HG03095 (cell line): ENCODE measurements at regions not wholly inside any gene's neighbourhood (a gene's known extent, or its start where the extent isn't known, plus 50 kb on each side); places are given as distances from the start of the nearest gene placed in this dataset.
"Not testable (repeated sequence)": the region's sequence is repeated elsewhere in the genome, so short reads cannot be mapped to it uniquely, and the experiment has no call there.

Experiments
- ATAC-seq: cut with Tn5 transposase; IDR thresholded peaks from one replicate; pipeline ENCODE4 v1.9.1; 2021; ENCODE audit warnings: moderate library complexity; ENCODE audit not compliant: unreplicated experiment

DNA sequence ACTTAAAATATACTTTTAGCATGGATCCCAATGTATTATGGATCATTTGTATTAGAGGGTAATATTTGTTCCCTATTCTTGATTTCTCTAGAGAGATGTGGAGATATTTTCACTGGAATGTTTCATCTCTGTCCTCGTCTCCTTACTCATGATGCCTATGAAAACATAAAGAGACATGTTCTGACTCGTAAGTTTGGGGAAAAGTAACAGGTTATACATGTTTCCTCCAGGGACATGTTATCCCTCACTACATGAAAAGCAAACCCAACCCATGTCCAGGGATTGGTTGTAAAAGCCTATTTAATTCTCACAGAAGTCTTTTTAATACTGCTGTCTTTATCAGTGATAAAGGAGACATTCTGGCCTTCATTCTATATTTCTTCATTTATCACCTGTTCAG lies 621.4 kb downstream of the GABRG1 start:
- ATAC-seq, result no peak

DNA sequence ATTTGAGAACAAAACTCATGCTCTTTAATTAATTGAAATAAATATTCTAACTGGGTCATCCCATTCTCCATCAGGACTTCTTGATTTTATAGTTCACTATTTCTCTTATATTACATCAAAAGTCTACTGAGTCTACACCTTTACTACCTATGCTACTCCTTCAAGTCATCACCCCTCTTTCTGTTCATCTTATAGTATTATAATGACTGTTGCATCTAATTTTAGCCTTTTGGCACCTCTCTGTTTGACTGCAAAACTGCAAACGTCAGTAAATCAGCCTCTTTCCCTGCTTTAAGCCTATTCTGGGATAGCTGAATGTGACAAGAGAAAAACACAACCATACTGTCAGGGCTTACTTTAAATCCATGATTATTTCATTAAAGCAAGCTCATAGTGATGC lies 639.1 kb downstream of the GABRG1 start:
- no peak for ATAC-seq

DNA sequence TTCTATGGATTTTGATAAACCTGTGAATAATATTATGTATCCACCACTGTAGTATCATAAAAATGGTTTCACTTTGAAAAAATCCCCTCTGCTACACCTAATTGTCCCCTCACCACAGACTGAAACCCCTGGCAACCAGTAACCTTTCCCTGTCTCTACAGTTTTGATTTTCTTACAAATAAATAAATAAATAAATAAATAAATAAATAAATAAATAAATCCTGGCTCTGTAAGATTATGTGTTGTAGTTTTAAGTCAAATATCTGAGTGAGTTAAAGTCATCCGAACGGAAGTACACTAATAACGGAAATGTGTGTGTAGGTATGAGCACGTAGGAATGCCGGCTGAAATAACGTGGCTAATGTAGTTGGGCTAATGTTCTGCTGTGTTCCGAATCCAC lies 641.5 kb downstream of the GABRG1 start:
- ATAC-seq, result no peak

DNA sequence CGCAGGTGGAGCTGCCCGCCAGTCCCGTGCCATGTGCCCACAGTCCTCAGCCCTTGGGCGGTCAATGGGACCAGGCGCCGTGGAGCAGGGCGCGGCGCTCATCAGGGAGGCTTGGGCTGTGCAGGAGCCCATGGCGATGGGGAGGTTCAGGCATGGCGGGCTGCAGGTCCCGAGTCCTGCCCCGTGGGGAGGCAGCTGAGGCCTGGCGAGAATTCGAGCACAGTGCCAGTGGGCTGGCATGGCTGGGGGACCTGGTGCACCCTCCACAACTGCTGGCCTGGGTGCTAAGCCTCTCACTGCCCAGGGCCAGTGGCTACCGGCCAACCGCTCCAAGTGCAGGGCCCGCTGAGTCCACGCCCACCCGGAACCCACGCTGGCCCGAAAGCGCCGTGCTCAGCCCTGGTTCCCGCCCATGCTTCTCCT lies 646.5 kb downstream of the GABRG1 start:
- no peak for ATAC-seq

DNA sequence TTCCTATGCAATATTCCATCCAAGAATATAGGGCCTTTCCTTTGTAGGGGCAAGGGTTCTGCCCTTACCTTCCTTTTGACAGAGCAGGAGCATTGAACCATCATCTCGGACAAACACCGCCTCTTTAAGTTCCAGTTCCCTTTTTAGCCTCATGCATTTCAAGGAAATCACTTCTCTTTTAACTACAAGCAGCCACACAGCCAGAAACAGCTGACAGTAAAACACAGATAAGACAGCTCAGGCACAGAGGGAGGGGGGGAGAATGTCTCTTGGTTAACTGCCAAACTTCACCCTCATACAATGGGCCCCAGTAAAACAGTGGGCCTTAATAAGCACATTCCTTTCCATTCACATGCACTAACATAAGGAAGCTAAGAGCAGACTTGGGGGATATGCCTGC lies 648.3 kb downstream of the GABRG1 start:
- no peak for ATAC-seq

DNA sequence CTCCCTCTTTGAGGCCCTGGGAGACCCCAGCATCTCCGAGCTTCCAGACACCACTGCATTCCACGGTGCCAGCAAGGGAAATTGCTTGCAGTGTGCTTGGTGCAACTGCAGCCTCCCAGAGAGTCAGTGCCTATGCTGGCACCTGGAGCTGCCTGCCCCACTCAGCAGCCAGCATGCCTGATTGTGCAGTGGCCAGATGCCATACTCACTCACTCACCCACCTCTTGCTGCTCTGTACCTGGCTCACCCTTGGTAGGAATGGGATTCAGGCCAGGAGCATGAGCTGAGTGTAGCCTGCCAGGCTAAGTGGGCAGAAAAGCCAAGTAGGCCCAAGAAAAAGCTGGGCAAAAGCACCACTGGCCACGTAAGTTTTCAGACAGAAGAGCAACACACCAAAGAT lies 651.4 kb downstream of the GABRG1 start:
- ATAC-seq, result no peak

DNA sequence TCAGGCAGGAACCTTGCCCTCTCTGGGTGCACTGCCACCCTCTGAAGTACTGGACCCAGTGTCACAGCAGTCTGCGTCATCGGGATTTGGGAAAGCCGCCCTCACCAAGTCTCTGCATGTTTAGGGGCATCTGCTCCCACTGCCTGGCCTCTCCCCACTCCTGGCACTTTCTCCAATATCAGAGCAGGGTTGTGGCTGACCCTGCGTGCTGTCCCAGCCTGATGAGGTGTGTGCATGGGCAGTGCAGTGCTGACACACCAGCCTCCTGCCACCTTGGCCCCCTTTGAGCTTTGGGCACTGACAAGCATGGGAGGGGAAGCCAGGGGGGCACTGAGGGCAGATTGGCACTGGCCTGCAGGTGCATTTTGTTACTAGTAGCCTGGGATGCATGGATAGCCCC lies 652.5 kb downstream of the GABRG1 start:
- no peak for ATAC-seq

DNA sequence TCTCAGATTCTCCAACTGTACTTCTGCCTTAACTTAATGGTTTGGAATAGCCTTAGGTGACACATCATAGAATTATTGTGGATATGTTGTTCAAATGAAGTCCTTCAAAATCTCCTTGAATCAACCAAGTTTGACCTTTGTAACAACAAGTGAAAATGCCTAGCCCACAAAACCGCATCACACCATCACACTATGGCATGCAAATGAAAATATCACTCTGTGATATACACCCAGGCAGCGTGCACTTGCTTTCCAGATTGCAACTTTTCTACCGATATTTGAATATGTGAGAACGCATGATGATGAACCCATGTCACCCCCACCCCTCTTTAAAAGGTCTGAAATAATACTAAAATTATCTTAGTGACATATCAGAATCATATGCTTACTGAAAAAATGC lies 656.7 kb downstream of the GABRG1 start:
- ATAC-seq, result no peak

DNA sequence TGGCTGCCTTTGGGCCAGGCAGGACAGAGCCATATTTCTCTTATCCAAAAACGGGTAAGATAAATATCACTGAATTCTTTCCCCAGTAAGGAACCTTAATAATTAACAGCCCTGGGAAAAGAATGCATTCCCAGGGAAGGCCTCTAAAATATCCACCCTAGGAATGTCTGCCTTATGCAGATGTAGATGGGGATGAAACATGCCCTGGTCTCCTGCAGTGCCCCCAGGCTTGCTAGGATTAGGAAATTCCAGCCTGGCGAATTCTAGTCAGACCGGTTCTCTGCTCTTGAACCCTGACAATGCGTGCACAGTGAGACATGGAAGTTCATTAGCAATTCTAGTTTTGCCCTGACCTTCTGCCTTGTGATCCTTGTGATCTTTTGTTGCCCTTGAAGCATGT lies 663.7 kb downstream of the GABRG1 start:
- not testable (repeated sequence) for ATAC-seq

DNA sequence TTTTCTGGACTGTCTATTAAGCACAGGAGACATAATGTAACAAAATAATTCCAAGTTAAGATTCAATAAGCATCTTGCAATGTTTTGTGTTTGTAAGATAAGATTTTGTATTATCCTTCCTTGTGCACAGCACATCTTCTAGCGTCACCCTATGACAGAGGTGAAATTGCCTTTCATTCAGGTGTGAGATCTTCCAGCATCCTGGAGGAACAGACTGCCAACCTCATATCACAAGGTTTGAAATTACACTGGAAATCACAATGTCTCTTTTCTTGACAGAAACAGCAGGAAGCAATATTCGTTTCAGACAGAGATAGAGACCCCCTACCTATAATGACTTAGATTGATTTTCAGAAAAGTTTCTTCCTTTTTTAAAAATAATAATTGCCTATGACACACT lies 668.6 kb downstream of the GABRG1 start:
- no peak for ATAC-seq

DNA sequence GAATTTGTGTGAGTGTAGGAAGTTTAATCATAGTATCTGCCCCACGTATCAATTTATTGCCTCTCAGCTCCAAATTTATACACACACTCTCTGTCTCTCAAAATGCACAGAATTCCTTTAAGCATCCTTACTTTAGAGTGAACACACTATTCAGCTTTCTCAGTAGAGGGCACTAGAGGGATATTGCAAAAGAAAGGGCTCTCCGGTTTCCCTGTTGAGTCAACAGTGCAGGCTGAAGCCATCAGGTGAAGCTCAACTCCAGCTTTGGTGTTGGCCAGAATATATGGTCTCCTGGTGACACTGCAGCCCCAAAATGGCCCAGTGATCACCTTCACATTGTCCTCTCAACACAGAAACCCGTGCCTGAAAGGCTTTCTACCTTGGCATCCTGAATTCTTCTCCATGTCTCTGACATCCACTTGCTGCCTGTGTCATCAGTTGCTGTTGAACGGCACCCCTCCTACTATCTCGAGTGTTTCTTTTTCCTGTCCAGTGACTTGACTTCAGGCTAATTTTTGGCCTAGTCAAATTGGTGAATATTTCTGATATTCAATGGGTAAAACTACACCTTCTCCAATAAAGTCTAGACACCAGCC lies 670.5 kb downstream of the GABRG1 start:
- ATAC-seq, result no peak

DNA sequence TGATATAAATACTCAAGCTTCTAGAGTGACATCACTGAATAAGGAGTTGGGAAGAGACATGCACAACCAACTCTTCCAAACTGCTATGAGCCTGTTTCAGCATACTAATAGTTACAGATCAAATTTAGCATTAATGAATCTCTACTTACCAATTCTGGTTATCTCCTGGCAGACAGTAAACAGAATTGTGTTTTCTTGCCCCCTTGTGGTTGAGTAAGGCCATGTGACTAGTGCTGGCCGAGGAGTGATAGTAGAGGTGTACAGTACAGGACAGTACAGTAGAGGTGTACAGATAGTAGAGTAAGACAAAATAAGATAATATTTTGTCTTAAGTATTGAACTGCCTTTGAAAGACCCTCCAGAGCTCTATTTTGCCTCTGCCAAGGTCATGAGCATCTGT lies 681.4 kb downstream of the GABRG1 start:
- no peak for ATAC-seq

DNA sequence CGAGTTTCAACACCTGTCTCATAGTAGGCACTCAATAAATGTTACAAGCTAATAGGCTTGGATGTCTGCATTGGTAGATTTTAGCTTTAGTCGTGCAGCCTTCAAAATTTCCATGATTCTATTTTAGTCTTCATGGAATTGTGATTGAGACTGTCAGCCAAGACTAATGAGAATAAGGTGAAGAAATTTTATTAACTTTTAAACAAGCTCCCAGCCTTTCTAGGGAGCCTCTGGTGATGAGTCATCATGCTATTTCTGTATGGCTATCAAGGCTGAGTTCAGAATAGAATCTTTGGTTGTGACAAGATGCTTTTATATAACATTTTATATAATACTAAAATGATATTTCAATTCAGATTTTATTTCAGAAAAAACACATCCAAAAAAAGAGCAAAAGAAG lies 685.8 kb downstream of the GABRG1 start:
- ATAC-seq, result no peak

DNA sequence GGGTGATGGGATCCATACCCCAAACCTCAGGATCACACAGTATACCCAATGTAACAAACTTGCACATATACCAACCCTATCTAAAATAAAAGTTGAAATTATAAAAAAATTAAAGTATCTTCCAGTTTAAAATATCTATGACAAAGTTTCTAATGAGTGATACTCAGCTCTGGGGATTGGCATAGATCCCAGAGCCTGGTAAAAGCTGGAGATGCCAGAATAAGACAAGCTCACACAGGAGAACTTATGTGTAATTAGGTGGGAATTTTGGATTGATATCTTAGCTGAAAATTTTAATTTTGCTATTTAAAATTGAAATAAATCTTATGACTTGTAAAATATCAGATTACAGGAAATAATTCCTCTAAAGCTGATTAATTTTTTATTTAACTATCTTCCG lies 686.5 kb downstream of the GABRG1 start:
- no peak for ATAC-seq

DNA sequence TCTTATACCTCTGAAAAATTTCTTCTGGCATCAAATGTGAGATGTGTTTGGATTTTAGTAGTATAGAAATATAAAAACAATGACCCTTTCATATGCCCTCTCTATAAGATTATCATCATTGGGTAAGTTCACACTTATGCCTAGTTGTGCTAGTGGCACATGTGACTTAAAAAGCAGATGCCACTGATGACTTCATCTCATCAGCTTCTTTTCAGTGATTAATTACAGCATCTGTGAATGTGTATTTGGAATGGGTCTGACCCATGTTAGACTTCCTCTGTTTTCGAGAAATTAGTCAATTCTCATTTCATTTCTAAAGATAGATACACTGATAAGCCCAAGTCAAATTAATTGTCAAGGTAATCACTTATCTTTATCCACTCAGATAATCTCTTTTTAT lies 698.7 kb downstream of the GABRG1 start:
- no peak for ATAC-seq

DNA sequence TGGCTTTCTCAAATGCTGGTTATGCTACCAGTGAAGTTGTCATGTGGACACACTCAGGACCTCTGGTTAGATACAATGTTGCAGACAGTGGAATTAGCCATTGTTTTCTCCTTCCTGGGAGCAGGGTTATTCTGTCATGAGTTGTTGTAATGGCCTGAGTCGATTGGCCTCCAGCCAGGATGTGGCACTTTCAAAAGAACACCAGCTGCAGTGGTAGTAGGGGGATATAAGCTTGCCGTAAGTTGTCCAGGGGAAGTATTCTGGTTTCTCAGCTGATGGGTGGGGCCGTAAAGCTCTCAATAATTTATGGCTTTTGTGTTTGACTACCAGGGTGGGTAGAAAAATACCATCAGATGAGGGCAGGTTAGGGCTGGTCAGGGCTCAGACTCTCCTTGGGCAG lies 697.5 kb upstream of the GNPDA2 start:
- no peak for ATAC-seq

DNA sequence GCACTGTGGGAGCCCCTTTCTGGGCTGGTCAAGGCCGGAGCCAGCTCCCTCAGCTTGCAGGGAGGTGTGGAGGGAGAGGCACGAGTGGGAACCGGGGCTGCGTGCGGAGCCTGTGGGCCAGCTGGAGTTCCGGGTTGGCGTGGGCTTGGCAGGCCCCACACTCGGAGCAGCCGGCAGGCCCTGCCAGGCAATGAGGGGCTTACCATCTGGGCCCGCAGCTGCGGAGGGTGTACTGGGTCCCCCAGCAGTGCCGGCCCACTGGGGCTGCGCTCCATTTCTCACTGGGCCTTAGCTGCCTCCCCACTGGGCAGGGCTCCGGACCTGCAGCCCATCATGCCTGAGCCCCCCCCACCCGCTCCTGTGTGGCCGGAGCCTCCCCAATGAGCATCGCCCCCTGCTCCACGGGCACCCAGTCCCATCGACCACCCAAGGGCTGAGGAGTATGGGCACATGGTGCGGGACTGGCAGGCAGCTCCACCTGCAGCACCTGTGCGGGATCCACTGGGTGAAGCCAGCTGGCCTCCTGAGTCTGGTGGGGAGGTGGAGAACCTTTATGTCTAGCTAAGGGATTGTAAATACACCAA lies 693.8 kb upstream of the GNPDA2 start:
- ATAC-seq, result not testable (repeated sequence)

DNA sequence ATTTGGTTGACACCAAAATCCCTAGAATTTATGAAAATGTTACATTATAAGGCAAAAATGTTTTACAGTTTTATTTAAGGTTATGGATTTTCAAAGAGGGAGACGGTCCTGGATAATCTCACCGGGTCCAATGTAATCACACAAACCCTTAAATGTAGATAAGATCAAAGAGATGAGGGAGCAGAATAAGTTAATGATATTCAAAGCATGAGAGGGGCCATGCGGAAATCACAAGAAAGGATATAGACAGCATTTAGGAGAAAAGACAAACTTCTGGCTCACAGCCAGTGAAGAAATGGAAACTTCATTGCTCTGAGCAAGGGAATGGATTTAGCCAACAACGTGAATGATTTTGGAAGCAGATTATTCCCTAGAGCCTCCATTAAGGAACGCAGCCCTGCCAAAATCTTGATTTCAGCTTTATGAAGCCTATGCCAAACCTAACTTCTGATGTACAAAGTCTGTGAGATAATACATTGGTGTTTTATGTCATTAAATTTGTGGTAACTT lies 684.4 kb upstream of the GNPDA2 start:
- ATAC-seq, result no peak

DNA sequence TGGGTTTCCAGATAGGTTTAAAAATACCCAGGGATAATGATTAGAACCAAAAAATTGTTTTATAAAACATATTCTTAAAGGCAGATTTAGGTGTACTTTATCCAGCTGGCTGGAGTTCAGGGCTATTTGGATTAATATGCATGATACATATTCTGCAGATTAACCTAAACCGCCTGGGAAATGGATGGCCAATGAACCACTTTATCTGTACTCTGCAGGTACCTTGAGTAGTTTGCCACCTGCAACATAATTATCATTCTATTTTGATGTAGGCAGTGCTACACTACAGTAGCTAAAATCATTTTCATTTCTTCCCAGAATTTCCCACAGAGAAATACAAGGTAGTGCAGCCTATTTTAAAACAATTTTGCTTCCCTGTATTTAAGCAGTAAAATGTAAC lies 683.2 kb upstream of the GNPDA2 start:
- ATAC-seq, result no peak

DNA sequence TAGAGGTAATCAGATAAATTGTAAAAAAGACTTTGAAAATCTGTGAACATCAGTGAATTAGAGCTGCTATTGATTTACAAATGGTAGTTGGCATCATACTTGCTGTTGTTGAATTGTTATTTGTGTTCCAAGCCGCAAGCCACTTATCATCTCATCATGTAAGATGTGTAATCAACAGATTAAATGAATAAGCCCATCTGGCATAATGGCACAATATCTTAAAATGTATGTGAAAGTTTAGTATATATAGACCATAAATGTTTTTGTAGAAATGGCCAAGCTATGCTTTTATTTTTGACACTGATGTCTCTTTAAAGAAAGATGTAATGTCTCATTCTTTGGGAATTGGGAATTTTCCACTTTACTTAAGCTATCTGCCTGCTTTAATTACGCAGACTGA lies 682.6 kb upstream of the GNPDA2 start:
- ATAC-seq, result no peak

DNA sequence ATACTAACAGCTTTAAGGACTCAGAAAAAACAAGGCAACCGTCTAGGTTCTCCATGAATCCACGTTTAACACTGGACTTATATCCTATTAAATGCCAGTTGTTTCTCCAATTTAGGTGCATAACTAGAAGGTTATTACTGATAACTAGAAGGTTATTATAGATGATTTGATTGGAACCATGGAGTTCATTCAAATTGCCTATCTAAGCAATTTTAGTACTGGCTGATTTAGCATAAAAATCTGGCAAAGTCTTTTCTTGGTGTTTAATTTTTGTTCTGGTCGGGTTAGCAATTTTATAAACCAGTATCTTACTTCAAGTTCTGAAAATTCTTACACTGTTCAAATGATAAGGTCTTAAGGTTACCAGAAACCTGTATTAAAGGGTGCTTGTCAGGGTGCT lies 672.8 kb upstream of the GNPDA2 start:
- no peak for ATAC-seq

DNA sequence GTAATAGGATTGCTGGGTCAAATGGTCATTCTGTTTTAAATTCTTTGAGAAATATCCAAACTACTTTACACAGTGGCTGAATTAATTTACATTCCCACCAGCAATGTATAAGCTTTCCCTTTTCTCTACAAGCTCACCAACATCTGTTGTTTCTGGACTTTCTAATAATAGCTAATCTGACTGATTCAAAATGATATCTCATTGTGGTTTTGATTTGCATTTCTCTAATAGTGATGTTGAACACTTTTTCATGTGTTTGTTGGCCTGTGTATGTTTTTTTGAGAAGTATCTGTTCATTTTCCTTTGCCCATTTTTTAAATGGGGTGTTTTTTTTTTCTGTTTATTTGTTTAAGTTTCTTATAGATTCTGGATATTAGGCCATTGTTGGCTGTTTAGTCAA lies 659.0 kb upstream of the GNPDA2 start:
- ATAC-seq, result no peak

DNA sequence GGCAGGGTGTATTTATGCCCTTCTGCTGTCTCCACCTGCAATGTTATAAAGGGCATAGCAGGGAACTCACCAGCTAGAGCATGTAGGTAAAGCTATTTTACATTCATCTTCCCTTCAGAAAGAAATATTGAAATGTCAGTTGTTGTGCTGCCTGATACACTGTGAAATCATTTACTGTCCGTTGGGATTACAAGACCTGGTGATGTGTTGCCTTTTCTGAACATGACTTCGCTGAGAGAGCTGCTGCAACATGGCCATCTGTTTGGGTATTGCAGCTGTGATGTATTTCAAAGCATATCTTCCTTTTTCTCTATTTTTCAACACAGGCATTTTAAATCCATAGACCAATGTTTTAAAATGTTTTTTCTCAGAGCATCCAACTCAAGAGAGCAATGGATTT lies 644.1 kb upstream of the GNPDA2 start:
- no peak for ATAC-seq
